OCI-M2 (cell line): ENCODE measurements at regions not wholly inside any gene's neighbourhood (a gene's known extent, or its start where the extent isn't known, plus 50 kb on each side); places are given as distances from the start of the nearest gene placed in this dataset.

Experiments
- DNase-seq: peaks from one replicate; lab custom pipeline; 2025; ENCODE audit not compliant: unreplicated experiment; lab: John Stamatoyannopoulos, UW

DNA sequence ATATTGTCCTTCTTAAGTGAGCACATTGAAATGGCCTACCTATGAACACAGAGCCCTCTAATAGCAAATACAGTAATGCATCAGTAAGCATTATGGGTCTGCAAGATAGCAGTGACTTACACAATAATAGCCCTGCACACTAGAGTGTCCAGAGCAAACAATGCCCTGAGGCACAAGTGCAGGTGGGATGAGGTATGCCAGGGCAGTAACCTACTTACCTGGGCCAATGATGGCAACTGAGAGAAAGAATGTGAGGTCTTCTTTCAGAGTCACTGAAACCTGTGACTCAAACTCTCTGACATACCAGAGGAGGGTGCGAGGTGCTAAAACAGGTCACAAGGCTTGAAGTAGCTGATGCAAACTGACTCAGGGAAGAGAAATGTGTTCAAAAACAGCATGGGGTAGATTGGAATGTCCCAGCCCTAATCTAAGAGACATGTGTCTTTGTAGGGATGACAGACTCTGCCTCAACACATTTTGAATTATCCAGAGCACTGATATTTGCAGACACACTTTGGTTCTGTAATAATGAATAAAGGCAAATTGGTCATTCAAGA lies 168.5 kb upstream of the RUNX1 start:
- no peak for DNase-seq

DNA sequence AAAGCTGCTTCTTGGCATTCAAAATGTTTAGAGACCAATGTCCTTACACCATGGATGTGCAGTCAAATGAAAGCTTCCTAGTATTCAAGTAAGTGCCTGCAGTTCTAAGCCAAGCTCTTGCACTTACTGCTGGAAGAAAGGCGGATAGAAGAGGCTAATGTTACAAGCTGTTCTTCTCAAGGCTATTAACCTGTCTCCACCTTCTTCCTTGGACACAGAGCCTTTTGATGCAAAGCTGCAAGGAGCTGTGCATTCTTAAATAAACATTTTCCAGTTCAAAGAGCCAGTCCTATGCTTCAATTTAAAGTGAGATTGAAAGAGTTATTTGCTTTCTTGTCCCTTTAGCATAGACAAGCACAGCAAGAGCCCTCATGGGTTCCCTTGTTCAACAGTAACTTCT lies 167.9 kb upstream of the RUNX1 start:
- DNase-seq = no peak

DNA sequence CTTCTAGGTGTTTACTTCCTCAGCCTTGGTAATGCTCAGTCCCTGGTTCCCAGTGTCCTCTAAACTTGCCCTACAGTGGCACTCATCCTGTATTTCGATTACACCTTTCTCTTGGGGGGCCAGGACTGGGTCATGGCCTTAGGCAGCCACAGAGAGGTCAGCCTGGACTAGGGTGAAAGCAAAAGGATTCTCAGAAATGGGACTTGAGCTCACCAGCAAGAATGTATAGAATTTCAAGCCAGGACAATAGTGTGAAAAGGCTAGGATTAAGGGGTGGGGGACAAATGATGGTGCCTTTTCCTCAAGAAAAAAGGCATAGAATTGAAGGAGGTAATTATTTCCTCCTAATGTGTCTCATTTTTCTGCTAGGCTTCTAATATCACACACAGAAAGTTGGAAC lies 166.8 kb upstream of the RUNX1 start:
- no peak for DNase-seq

DNA sequence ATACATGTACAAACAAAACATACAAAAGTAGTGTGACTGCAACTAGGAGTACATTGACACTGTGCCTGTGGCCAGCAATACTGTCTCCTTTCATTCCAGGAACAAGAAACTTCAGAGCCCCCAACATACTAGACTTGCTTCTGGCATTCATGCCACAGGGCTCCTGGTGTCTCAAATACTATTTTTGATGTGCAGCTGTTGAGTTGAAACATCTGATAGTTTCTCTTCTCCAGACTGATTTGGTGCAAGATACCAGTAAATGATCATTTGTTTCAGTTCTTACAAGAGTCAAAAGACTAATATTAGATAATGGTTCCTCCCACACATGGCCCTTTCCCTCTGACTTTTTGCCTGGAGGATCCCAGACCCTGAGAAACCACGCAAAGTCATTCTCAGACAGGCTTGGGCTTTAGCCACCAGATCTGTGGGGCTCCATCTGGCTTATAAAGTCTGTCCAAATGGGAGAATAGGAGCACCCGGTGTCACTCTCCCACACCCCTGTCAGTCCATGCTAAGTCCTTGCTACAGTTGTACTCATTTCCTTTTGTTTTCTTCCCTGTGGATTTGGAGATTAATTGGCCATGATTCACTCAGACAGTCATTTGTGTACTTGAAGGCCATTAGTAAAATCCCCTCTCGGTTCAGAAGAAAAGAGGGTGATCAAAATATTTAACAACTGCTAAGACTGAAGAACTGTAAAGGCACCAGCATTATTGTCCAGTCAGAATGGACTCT lies 163.5 kb upstream of the RUNX1 start:
- no peak for DNase-seq

DNA sequence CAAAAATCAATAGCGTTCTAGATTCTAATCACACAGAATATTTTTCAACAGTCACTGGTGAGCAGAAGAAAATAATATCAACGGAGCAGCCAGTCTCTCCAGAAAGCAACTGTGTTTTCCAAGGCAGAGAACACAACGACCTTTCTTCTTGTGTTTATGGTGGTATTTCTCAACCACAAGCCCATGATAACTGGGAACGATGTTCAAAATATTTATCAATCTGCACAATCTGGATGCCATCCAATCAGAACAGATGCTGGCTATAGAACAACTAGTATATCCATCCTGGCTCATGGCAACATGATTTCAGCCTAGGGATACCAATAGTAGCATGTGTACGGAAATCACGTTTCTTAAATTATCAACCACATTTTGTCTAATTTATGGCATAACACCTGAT lies 162.7 kb upstream of the RUNX1 start:
- no peak for DNase-seq

DNA sequence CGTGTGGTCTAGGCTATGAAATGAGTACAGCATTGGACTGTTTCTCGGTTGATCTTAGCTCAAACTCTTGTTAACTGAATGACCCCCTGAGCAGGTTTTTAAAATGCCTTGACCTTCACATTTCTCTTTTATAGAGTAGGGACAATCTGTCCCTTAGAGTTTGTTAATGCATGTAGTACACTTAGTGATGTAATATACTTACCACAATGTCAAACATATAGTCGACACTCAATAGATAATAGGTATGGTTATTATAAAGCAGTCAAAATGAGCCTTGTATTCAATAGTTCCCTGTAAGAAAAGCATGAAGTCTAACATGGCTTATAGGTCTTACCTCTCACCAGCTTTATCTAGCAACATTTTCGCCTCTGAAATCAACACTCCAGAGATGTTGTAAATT lies 161.0 kb upstream of the RUNX1 start:
- DNase-seq = no peak

DNA sequence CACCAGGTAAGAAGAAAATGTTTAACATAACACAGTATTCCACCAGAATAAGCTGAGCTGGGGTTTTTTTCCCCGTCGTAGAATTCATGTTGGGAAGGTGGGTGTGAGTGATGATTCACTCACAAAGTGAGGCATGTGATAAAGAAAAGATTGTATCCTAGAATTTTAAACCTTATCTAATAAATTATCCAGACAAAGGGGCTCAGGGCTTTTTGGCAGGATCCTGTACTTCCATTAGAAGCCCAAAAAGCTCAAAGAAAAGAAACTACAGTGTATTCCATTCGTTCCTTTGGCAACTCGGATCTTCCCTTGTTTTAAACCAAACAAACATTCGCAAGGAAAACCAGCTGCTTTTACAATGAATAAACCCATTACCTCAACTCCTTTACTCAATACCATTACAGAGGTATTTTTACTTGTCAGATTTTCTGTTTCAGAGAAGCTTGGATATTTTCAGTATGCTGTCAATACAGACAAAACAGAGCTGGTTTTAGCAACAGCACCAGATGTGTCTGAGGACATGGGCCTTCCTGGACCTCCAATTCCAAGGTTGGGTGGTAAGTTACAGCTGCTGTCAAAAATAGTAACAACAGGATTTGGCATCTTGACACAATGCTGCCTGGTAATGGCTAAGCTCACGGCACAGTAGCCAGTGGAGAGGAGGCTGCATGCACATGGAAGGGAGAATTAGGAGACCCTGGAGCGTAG lies 159.9 kb upstream of the RUNX1 start:
- DNase-seq = no peak

DNA sequence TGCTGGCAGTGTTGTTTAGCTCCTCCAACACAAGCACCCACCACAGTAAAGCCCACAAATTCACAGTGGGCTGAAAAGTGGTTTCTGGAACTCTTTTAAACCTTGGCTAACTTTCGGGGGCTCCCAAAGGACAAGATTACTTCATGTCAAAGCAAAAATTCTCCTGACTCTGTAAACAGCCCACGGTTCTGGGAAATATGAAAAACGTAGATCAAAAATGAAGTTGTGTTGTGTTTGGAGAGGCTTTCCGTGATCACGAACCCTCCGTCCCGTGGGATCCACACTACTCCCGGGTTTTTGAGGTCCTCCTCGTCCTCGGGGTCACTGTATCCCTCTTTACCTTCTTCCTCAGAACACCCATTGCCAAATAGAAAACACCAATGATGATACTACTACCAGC lies 159.0 kb upstream of the RUNX1 start:
- no peak for DNase-seq

DNA sequence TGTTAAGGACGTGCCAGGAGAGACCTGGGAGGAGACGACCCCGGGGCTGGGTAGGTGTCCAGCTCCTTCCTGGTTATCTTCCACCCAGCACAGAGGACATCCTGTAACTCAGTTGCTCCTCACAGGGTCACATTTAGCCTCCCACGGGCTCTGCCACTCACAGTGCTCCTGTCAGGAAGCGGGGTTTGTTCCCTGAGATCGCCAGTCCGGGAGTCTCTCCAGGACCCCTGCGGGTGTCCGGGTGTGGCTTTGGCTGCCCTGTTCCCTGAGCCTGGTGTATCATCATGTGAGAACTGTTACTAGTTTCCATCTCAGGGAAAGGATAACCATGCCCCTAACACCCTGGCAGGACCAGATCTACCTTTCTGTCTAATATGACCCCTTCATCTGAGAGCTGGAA lies 158.2 kb upstream of the RUNX1 start:
- DNase-seq = no peak

DNA sequence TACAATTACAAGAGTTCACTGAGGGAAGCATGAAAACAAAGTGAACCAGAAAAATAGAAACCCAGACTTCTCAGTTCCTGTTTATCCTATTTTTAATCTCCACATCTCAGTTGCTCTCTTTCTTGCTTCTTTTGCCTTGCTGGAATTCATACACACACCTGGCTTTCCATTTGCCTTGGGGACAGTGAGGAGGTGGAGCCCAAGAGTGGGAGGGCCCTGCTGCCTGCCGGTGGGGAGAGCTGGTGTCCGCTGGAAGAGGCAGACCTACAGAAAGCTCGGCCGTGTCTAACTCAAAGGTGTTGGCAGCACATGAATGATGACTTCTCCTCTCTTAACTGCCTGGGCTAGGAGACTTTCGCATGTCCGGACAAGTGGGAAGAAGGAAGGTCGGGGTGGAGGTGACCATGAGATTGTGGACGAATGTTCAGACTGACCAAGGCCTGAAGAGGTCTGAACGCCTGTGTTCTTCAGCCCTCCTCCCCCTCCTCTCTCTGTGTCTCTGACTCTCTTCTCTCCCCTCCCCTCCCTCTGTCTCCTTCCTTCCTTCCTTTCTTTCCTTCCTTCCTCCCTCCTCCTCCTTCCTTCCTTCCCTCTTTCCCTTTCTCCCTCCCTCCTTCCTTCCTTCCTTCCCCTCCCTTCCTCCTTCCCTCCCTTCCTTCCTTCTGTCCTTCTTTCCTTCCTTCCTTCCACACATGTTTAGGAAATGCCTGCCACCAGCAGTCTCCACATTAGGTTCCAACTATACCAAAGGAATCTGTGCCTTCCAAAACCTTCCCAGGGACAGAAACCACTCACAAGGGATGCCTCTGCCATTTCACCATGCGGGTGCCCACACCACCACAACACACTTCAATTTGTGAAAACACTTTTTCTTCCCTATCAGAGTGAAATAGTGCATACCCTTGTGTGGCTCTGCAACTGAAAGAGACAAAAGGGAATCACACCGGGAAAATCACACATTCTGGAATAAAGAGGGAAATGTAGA lies 157.3 kb upstream of the RUNX1 start:
- no peak for DNase-seq

DNA sequence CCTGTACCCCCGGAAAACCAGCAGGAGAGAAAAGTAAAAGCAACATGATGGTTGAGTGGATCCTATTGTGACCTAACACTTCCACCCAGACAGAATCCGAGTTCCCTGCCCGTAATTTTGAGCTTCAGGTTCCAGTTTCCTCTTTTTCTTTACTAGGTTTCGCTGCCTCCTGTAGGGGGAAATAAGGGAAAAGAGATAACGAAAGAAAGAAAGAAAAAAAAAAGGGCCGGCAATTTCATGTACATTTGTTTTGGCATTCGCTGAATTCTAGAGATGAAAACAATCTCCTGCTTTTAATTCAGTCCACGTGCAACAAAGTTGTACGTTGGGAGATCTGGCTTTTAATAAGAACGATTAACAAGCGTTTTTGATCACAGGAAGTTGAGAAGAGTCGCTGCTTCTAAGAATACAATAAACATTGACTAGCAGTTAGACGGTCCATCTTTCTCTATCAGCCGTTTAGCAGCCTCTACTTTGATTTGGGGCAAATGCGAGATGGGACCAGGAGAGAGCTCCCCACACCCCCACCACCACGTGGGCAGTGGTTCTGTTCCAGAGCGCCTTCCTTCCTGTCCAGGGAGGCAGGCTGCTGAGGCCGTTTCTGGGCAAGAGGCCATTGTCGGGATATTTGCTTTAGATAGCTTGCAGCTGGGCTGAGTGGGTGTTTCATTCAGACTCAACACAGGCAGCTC lies 155.9 kb upstream of the RUNX1 start:
- peak; percentile 46 for DNase-seq

DNA sequence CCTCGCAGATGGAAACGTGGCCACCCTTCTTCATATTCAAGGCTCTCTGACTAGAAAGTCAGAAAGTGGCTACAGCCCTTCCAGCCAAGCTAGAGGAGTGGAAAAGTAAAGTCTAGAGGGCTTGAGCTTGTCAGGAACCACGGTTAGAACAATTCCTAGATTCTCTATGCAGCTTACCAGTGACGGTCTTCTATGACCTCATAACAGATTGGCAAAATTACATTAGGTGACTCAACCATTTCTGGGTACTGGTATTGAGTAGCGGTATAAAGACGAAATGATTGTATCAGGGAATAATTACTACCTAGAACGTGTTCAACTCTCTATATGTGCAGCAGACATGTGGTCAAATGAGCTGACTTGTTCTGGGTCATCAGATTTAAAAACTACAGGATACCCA lies 155.0 kb upstream of the RUNX1 start:
- DNase-seq = no peak

DNA sequence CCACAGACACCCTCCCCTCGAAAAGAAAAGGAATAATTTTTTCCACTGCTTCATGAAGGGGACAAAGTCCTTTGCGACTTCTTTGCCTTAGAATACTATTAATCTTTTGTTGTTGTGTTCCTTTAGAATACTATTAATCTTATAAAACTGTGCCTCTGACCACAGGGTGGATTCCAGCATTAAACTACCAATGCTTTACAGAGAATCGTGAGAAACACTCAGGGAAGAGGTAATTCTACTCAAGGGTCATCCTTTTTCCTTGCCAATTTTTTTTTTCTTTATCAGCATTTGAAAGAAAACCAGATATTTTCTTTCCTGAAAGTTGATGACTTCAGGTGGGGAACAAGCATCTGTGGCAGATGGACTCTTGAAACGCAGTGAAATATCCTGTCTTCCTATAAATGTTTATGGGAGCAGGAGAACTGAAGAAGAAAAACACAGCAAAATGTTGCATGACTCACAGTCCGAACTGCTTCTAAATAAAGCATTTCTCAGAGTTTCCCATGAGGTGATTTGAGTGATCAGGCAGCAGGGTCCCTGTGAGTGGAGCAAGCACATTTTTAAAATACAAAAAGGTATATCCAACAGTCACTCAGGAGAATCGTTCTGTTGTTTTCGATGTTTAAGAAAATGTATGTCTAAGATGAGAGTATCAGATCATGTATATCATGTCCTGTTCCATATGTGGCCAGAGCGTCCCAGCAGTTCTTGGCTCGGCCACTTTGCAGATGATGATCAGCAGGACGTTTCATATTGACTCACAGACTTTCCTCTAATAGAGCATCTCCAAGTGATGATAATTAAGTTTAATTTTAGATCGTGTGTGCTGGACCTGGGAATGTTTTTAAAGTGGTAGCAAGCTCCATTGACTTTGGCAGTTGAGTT lies 154.2 kb upstream of the RUNX1 start:
- no peak for DNase-seq

DNA sequence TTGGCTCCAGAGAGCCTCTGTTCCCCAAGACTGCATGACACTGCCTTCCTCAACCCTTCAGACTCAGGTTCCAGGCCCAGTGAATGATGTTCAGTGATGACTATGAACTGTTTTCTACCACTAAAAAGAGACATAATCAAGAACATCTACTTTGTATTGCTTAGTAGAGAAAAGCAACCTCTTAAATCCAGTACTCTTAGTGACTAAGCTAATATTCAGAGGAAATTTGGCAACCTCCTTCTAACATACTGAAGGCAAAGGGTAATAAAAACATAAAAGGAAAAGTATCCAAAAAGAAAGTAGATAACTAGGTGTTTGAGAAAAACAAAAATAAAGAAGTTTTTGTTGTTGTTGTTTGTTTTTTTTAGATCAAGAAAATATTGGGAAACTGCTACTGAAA lies 153.3 kb upstream of the RUNX1 start:
- no peak for DNase-seq

DNA sequence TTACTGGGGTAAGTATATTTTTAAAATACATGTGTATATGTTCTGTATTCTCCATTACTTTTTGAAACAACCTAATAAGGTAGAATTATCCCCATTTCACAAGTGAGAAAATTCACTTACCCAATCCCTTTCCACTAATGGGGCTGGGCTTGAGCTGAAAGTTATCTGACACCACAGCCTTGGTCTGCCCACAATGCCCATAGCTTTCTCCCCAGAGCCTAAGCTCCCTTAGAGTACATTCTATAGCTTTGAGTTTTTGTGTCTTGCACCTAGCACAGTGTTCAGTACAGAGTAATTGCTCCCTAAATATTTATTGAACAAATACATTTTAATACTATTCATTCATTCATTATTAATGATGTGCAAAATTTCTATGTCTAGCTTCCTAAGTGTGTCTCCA lies 152.7 kb upstream of the RUNX1 start:
- DNase-seq = no peak

DNA sequence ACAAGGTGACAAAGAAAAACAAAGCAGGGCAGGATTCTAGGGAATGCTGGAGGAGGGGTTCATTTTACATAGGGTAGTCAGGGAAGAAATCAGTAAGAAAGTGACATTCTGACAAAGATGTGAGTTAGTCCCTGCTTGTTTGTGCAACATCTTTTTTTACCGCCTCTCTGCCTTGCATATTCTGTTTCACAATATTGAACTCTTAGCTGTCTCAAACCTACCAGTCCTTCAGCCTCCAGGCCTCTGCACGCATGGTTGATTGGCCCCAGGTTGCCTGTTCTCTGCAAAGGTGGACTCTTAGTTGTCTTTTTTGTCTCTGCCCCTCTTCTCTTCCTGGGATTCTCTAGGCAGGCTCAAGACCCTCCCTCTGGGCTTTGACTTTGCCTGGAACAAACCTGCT lies 152.2 kb upstream of the RUNX1 start:
- DNase-seq = no peak

DNA sequence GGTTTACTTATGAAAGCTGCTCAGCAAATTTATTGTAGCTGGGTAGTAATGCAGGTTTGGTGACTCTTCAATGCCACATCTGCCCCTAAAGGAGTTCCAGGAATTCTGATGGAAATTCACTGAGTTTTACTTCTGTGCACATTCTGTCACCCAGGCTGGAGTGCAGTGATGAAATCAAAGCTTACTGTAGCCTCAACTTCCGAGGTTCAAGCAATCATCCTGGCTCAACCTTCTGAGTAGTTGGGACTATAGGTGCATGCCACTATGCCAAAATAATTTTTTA lies 150.6 kb upstream of the RUNX1 start:
- DNase-seq = no peak

DNA sequence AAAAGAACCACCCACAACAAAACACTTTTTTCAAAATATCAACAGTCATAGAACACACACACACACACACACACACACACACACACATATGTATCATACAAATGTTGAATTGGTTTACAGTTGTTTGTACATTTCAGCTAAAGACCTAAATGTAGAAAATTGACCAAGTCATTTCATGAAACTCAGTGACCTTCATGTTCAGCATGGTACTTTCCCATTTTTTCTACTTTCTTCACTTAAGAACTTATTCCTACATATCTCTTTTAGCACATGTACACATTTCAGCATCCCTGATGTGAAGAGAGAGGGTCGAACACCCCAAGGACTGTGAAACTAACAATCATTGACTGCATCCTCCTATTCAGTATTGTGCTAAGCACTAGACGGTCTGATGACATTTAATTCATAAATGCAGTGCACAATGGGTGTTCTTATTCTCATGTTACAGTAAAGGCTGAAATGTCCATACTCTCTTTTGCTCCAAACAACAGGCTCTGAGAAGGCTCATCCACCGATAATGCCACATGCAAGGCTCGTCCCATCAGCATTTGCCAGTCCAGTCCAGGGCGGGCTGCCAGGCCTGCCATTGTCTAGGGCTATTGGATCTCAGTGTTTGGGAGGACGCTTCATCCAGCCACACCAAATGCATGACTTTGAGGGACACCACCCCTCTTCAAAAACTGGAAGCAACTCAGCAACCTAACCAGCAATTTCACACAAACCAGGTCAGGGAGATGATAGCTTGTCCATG lies 150.1 kb upstream of the RUNX1 start:
- DNase-seq = no peak

DNA sequence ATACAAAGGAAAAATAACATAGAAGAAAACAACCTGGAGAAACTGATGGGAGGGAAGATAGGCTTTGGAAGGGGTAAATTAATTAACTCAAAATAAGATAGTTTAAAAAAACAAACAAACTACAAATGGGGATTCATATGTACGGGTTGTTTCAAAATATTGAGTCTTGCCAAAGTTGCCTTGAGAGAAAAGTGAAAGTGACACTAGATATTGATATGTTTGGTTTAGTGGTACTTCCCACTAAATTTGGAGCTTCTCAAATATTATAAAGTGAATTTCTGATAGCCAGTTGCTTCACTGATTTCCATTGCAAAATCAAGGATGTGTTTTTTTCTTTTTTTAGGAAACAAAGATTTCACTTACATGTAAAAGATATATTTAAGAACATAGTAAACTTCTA lies 149.5 kb upstream of the RUNX1 start:
- no peak for DNase-seq
